ENCODE measurements at regions not wholly inside any gene's neighbourhood (a gene's known extent, or its start where the extent isn't known, plus 50 kb on each side); places are given as distances from the start of the nearest gene placed in this dataset.
A peak's percentile ranks its signal among the peaks of the same experiment; 100 is the strongest.

DNA sequence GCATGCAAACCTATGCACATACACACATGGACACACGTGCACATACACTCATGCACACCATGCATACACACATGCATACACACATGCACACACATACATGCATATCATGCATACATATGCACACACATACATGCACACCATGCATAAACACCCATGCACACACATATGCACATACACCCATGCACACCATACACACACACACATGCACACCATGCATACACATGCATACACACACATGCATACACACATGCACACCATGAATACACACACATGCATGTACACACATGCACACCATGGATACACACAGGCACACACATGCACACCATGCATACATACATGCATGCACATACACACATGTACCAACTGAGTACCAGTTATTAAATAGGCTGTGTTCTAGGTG is 543.3 kb upstream of the EEF2KMT start:
- DNase-seq (ENCODE audit: low spot score): no peak
- ChIA-PET POLR2A (ENCODE audit: low non-redundant PET) (no interaction called here), CTCF (no interaction called here)
- TF ChIP-seq, protein P1, sequence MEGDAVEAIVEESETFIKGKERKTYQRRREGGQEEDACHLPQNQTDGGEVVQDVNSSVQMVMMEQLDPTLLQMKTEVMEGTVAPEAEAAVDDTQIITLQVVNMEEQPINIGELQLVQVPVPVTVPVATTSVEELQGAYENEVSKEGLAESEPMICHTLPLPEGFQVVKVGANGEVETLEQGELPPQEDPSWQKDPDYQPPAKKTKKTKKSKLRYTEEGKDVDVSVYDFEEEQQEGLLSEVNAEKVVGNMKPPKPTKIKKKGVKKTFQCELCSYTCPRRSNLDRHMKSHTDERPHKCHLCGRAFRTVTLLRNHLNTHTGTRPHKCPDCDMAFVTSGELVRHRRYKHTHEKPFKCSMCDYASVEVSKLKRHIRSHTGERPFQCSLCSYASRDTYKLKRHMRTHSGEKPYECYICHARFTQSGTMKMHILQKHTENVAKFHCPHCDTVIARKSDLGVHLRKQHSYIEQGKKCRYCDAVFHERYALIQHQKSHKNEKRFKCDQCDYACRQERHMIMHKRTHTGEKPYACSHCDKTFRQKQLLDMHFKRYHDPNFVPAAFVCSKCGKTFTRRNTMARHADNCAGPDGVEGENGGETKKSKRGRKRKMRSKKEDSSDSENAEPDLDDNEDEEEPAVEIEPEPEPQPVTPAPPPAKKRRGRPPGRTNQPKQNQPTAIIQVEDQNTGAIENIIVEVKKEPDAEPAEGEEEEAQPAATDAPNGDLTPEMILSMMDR (conservative IDR thresholded peaks at IDR 0.05; ENCODE audit: low read depth): no peak
- no peak overlapping the region for H3K27ac ChIP-seq

DNA sequence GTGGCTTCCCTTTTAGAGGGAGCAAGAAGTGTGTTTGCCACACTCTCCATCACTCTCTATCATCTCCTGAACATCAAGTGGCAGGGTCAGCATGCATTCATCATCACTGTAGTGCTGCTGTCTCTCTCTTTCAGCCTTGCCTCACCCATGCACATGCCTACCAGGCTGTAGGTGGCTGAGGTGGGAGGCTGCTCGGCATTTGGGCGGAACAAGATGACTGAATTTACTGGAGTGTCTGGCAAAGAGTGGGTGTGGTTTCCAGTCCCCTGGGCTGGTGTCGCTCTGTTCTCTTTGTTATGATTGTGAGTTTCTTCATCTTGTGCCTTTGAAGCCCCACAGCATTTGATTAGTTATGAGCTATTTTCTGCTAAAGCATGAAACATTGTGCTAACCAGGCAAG is 541.9 kb upstream of the EEF2KMT start:
- DNase-seq (ENCODE audit: low spot score): no peak
- TF ChIP-seq, protein P1 (conservative IDR thresholded peaks at IDR 0.05; ENCODE audit: low read depth): no peak
- H3K27ac ChIP-seq: no peak overlapping the region
- ChIA-PET CTCF (no interaction called here), POLR2A (ENCODE audit: low non-redundant PET) (no interaction called here)

GRCh38 chr16:5635331-5635730 is 537.7 kb upstream of the EEF2KMT start:
- no peak for DNase-seq (ENCODE audit: low spot score)
- H3K27ac ChIP-seq: no peak overlapping the region
- POLR2A ChIA-PET (ENCODE audit: low non-redundant PET): no interaction called here
- CTCF ChIA-PET: interaction anchor here (0.7 kb wide), 1 partner anchor 38 kb away, joined by 3 read pairs; no protein-coding TSS in a partner anchor
- TF ChIP-seq, protein P1 (conservative IDR thresholded peaks at IDR 0.05; ENCODE audit: low read depth): no peak

GRCh38 chr16:5634666-5635180 is 537.1 kb upstream of the EEF2KMT start:
- TF ChIP-seq, protein P1 (conservative IDR thresholded peaks at IDR 0.05; ENCODE audit: low read depth): no peak
- ChIA-PET CTCF (interaction anchor here (0.5 to 1.2 kb wide), 6 partner anchors 38 to 1224 kb away, joined by 3 to 5 read pairs (median 3); no protein-coding TSS in a partner anchor), POLR2A (ENCODE audit: low non-redundant PET) (no interaction called here)
- no peak for DNase-seq (ENCODE audit: low spot score)
- H3K27ac ChIP-seq: no peak overlapping the region

DNA sequence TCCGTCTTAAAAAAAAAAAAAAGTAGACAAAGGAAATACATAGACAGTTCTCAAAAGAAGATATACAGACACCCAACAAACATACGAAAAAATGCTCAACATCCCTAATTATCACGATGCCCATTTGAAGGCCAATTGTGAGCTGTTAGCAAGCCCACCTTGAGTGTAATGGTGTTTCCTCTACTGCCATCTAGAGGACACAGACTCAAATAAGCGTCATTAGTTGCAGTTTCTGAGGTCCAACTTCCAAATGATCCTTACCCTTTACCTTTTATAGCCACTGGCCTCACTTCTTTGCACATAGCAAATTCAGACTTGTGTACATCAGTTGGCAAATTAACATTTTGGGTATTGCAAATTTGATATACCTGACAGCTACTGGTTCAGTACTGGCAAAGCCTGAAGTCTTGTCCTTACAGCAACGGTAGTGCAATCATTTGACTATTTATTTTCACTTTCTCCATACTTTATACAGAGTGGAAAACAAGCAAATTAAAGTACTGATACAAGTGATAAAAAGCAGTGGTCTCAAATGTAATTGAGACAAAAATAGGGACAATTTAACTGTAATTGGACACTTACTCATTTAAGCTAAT is 536.3 kb upstream of the EEF2KMT start:
- ChIA-PET CTCF (interaction anchor here (0.5 to 1.3 kb wide), 6 partner anchors 30 to 1225 kb away, joined by 3 to 5 read pairs (median 4); no protein-coding TSS in a partner anchor), POLR2A (ENCODE audit: low non-redundant PET) (no interaction called here)
- peak; percentile 16 for DNase-seq (ENCODE audit: low spot score)
- H3K27ac ChIP-seq: no peak overlapping the region
- TF ChIP-seq, protein P1 (conservative IDR thresholded peaks at IDR 0.05; ENCODE audit: low read depth): peak; percentile 52

DNA sequence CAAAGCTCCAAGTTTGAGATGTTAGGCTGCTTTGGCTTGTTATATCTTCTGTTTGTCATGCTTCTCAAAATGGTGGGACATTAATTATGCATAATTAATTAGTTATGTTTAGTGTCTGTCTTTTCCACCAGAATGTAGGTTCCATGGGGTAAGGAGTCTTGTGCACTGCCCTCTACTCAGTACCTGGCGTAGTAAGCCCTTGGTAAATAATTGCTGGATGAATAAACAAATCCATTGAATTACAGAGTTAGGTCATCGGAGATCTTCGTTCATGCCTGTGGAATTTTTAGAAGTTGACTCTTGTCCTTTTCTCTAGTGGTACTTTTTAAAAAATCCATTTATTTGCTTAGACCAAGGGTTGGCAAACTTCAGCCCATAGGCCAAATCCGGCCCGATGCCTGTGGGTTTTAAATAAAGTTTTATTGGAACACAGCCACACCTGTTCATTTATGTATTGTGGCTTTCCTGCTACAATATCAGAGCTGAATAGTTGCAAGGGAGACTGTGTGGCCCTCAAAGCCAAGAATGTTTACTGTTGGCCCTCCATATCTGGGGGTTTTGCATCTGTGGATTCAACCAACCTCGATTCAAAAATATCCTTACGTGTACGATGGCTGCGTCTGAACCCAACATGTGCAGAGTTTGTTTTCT is 524.8 kb upstream of the EEF2KMT start:
- DNase-seq (ENCODE audit: low spot score): no peak
- CTCF ChIA-PET: no interaction called here
- POLR2A ChIA-PET (ENCODE audit: low non-redundant PET): no interaction called here
- TF ChIP-seq, protein P1 (conservative IDR thresholded peaks at IDR 0.05; ENCODE audit: low read depth): no peak
- no peak overlapping the region for H3K27ac ChIP-seq

Data from RWPE1 (cell line).